ENCODE measurements at regions not wholly inside any gene's neighbourhood (a gene's known extent, or its start where the extent isn't known, plus 50 kb on each side); places are given as distances from the start of the nearest gene placed in this dataset.

GRCh38 chr22:48503035-48503625 lies 1324.5 kb downstream of the BRD1 start:
- H3K9me3 ChIP-seq (ENCODE audit: control insufficient read depth, insufficient read depth, low read length): no peaks in the 10 kb centered on the region

GRCh38 chr22:48501231-48501750 lies 1326.4 kb downstream of the BRD1 start:
- Mint-ChIP-seq H3K4me3 (no peak overlapping the region), H3K36me3 (no peaks in the 10 kb centered on the region), H3K27me3 (ENCODE audit: low read depth in 2 of 2) (no peaks in the 10 kb centered on the region), H3K27ac (no peak overlapping the region), H3K9me3 (no peaks in the 10 kb centered on the region), H3K4me1 (no peaks in the 10 kb centered on the region)
- 88% methylated on average over 21 of the region's 21 CpGs for WGBS (ENCODE audit: insufficient coverage)
- intact Hi-C loops (cut with micrococcal nuclease): no loop called here
- TF ChIP-seq CTCF (IDR thresholded peaks at IDR 0.05): no peak
- no peaks in the 10 kb centered on the region for H3K36me3 ChIP-seq (ENCODE audit: control insufficient read depth, insufficient read depth, low read length)
- ATAC-seq: no peak
- no peak for DNase-seq
- no peak overlapping the region for H3K27ac ChIP-seq (ENCODE audit: low read length)
- H3K27me3 ChIP-seq (ENCODE audit: control insufficient read depth, insufficient read depth, low read length): no peaks in the 10 kb centered on the region
- no peaks in the 10 kb centered on the region for H3K9me3 ChIP-seq (ENCODE audit: control insufficient read depth, insufficient read depth, low read length)
- H3K4me1 ChIP-seq (ENCODE audit: control insufficient read depth, insufficient read depth, low read length): no peaks in the 10 kb centered on the region
- H3K4me3 ChIP-seq (ENCODE audit: low read length): no peak overlapping the region

More at GRCh38 chr22:48503035-48503625, 1324.5 kb downstream of the BRD1 start:
- H3K27ac Mint-ChIP-seq: no peak overlapping the region
- no peaks in the 10 kb centered on the region for H3K9me3 Mint-ChIP-seq
- H3K4me3 Mint-ChIP-seq: no peak overlapping the region
- Histone ChIP-seq H3K4me3 (ENCODE audit: low read length) (no peak overlapping the region), H3K4me1 (ENCODE audit: control insufficient read depth, insufficient read depth, low read length) (no peaks in the 10 kb centered on the region), H3K27me3 (ENCODE audit: control insufficient read depth, insufficient read depth, low read length) (no peaks in the 10 kb centered on the region), H3K27ac (ENCODE audit: low read length) (no peak overlapping the region), H3K36me3 (ENCODE audit: control insufficient read depth, insufficient read depth, low read length) (no peaks in the 10 kb centered on the region)
- H3K27me3 Mint-ChIP-seq (ENCODE audit: low read depth in 2 of 2): no peaks in the 10 kb centered on the region
- intact Hi-C loops (cut with micrococcal nuclease): no loop called here
- DNase-seq (no peak), ATAC-seq (no peak)
- no peaks in the 10 kb centered on the region for H3K4me1 Mint-ChIP-seq
- TF ChIP-seq CTCF (IDR thresholded peaks at IDR 0.05): no peak
- 85% methylated on average over 13 of the region's 13 CpGs for WGBS (ENCODE audit: insufficient coverage)
- no peaks in the 10 kb centered on the region for H3K36me3 Mint-ChIP-seq

- Histone ChIP-seq H3K36me3 (ENCODE audit: control insufficient read depth, insufficient read depth, low read length) (no peaks in the 10 kb centered on the region), H3K27me3 (ENCODE audit: control insufficient read depth, insufficient read depth, low read length) (no peaks in the 10 kb centered on the region), H3K9me3 (ENCODE audit: control insufficient read depth, insufficient read depth, low read length) (no peaks in the 10 kb centered on the region), H3K27ac (ENCODE audit: low read length) (no peak overlapping the region), H3K4me1 (ENCODE audit: control insufficient read depth, insufficient read depth, low read length) (no peaks in the 10 kb centered on the region), H3K4me3 (ENCODE audit: low read length) (no peak overlapping the region)
- intact Hi-C loops (cut with micrococcal nuclease): no loop called here
- Mint-ChIP-seq H3K4me3 (no peak overlapping the region), H3K27ac (no peak overlapping the region), H3K4me1 (no peaks in the 10 kb centered on the region), H3K36me3 (no peaks in the 10 kb centered on the region), H3K27me3 (ENCODE audit: low read depth in 2 of 2) (peaks cover 0 to 3% of the 10 kb centered on the region in 2 donors), H3K9me3 (no peaks in the 10 kb centered on the region)
- no peak for TF ChIP-seq CTCF (IDR thresholded peaks at IDR 0.05)
- WGBS (ENCODE audit: insufficient coverage): 89% methylated on average over 31 of the region's 31 CpGs
- ATAC-seq (no peak), DNase-seq (no peak)
Measured at GRCh38 chr22:48500471-48501230, 1327.0 kb downstream of the BRD1 start.
